Spinal cord (tissue), 9 donors: ENCODE measurements at regions not wholly inside any gene's neighbourhood (a gene's known extent, or its start where the extent isn't known, plus 50 kb on each side); places are given as distances from the start of the nearest gene placed in this dataset.

Experiments used
- DNase-seq, 6 donors: peaks; one replicate each; pipeline versions ENCODE4 v3.0.0 to v3.0.0-alpha.2; 2013 to 2015; ENCODE audit warnings: low spot score in 6 of 6, low read depth in 4 of 6
- H3K27ac ChIP-seq: one replicate; pipeline ENCODE4 v1.5.1; 2013; ENCODE audit warnings: low read depth, low read length, control low read depth
- H3K27me3 ChIP-seq: one replicate; pipeline ENCODE4 v1.6.1; 2013; ENCODE audit warnings: low read length; ENCODE audit not compliant: control insufficient read depth, insufficient read depth
- H3K36me3 ChIP-seq: one replicate; pipeline ENCODE4 v1.6.1; 2013; ENCODE audit warnings: low read length; ENCODE audit not compliant: control insufficient read depth, insufficient read depth
- H3K4me1 ChIP-seq: one replicate; pipeline ENCODE4 v1.6.1; 2013; ENCODE audit warnings: low read length; ENCODE audit not compliant: control insufficient read depth, insufficient read depth
- H3K4me3 ChIP-seq: one replicate; pipeline ENCODE4 v1.5.1; 2013; ENCODE audit warnings: low read depth, low read length, control low read depth
- H3K9me3 ChIP-seq: one replicate; pipeline ENCODE4 v1.6.1; 2013; ENCODE audit warnings: low read length; ENCODE audit not compliant: control insufficient read depth, insufficient read depth
- WGBS: methylation state at CpG from one replicate; pipeline ENCODE4 v1.1.5; 2013; ENCODE audit warnings: missing lambda C conversion rate; ENCODE audit not compliant: insufficient coverage; 5-methylcytosine and 5-hydroxymethylcytosine counted together
- donor health status: healthy.

DNA sequence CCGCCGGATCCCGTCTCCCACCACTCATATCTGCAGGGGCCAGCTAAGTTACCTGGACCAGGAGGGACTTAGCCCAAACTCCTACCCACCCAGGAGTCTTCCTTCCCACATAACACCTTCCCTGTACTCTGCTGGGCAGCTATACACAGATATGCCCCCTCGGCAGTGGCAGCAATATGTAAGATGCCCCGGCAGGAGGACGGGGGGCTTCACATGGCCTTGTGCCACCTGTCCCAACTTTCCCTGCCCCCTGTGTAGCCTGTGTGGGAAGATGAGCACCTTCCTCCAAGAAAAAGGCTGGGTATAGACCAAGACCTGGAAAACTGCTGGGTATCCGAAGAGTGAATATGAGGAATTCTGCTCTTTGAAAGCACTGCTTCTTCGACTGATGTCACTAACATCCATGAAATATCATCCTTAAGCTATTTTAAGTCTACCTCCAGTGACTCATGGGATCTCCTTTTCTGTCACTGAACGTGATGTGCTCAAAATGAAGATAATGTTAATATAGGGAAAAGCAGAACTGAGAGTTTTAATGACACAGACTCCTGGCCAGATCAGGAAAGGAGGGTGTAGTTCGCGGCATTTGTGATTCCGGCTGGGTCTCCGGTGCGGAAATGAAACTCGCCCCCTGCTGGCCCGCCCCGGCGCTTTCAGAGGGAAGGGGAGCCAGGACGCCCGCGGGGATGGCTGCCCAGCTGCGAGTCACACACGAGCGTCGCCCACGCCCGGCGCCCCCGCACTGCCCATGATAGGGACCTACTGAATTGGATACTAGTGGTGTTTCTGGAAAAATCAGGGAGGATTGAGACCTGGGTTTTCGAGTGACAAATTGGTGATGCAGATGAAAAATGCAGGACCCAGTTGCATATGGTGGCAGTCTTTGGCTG, 256.9 kb upstream of the NFE2L3 start:
- WGBS, result 11% methylated on average over 25 of the region's 30 CpGs
- Histone ChIP-seq H3K27ac (no peak overlapping the region), H3K9me3 (no peaks in the 10 kb centered on the region), H3K4me1 (peaks cover 16% of the 10 kb centered on the region), H3K27me3 (peaks cover 11% of the 10 kb centered on the region), H3K4me3 (peak overlapping the region; percentile 34), H3K36me3 (no peaks in the 10 kb centered on the region)
- peak in 3 of 6 donors; percentile 52 to 87 (median 86) for DNase-seq

DNA sequence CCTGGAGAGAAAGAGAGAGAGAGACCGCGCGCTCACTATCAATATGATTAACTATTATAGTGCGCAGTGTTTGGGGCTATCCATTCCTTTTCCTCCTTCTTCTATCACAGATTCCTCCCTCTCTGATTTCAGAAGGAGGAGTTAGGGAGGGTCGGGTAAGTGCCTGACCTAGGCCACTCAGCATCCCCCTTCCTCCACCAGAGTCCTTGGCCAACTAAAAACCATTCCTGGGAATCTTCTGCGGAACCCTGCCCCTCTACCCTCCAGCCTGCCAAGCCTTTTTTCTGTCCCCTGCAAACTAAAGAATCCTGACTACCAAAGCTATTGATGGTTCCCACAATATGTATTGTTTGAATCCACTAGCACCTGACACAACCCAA, 256.2 kb upstream of the NFE2L3 start:
- Histone ChIP-seq H3K9me3 (no peaks in the 10 kb centered on the region), H3K4me3 (no peak overlapping the region), H3K36me3 (no peaks in the 10 kb centered on the region), H3K27ac (no peak overlapping the region), H3K4me1 (peaks cover 16% of the 10 kb centered on the region), H3K27me3 (peaks cover 11% of the 10 kb centered on the region)
- no peak for DNase-seq
- WGBS, result no CpG with 5 or more reads among the region's 6 CpGs

- DNase-seq, result peak in 2 of 6 donors; percentile 56 to 61
- WGBS, result 37% methylated on average over 5 of the region's 8 CpGs
- Histone ChIP-seq H3K27me3 (peaks cover 9% of the 10 kb centered on the region), H3K9me3 (no peaks in the 10 kb centered on the region), H3K4me3 (no peak overlapping the region), H3K4me1 (peaks cover 16% of the 10 kb centered on the region), H3K36me3 (no peaks in the 10 kb centered on the region), H3K27ac (no peak overlapping the region)
These were observed 254.7 kb upstream of the NFE2L3 start for GRCh38 chr7:25897261-25897782.

DNA sequence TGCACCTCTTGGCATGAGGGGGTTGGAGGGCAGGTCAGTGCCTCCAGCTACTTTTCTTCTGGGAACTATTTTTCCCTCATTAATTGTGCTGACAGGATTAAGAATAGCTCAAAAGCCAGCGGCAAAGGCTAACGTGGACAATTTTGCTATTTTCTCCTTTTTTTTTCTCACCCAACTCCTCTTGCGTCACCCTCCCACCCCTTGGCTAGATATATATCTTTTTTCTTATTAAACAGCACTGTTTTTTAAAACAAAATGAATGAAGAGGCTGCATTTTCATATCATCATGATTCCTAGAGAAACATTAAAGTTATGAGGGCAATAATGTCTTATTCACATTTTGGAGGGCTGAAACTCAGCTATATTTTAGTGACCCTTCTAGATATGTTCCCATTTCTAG, 251.8 kb upstream of the NFE2L3 start:
- Histone ChIP-seq H3K36me3 (no peaks in the 10 kb centered on the region), H3K4me1 (peaks cover 7% of the 10 kb centered on the region), H3K27ac (no peak overlapping the region), H3K9me3 (no peaks in the 10 kb centered on the region), H3K27me3 (peaks cover 4% of the 10 kb centered on the region), H3K4me3 (no peak overlapping the region)
- no CpG with 5 or more reads among the region's 3 CpGs for WGBS
- no peak for DNase-seq

GRCh38 chr7:25900877-25901276, 251.1 kb upstream of the NFE2L3 start:
- peak in 1 of 6 donors; percentile 50 for DNase-seq
- H3K9me3 ChIP-seq, result no peaks in the 10 kb centered on the region
- no peak overlapping the region for H3K4me3 ChIP-seq
- WGBS, result no CpG with 5 or more reads among the region's 3 CpGs
- no peaks in the 10 kb centered on the region for H3K27me3 ChIP-seq
- no peak overlapping the region for H3K27ac ChIP-seq
- peaks cover under 1% of the 10 kb centered on the region for H3K4me1 ChIP-seq
- H3K36me3 ChIP-seq, result no peaks in the 10 kb centered on the region

GRCh38 chr7:25901658-25902057, 250.3 kb upstream of the NFE2L3 start:
- no peak overlapping the region for H3K27ac ChIP-seq
- no peaks in the 10 kb centered on the region for H3K9me3 ChIP-seq
- H3K4me3 ChIP-seq, result no peak overlapping the region
- H3K27me3 ChIP-seq, result no peaks in the 10 kb centered on the region
- 86% methylated on average over 1 of the region's 1 CpG for WGBS
- no peaks in the 10 kb centered on the region for H3K36me3 ChIP-seq
- no peak for DNase-seq
- H3K4me1 ChIP-seq, result no peaks in the 10 kb centered on the region

- DNase-seq, result no peak
- Histone ChIP-seq H3K4me1 (peaks cover 6% of the 10 kb centered on the region), H3K4me3 (no peak overlapping the region), H3K27me3 (no peaks in the 10 kb centered on the region), H3K9me3 (no peaks in the 10 kb centered on the region), H3K36me3 (no peaks in the 10 kb centered on the region), H3K27ac (no peak overlapping the region)
- 80% methylated on average over 2 of the region's 3 CpGs for WGBS
These were observed 246.0 kb upstream of the NFE2L3 start for GRCh38 chr7:25906003-25906402.

GRCh38 chr7:25906760-25907159, 245.2 kb upstream of the NFE2L3 start:
- WGBS, result 85% methylated on average over 4 of the region's 5 CpGs
- Histone ChIP-seq H3K4me3 (no peak overlapping the region), H3K27me3 (no peaks in the 10 kb centered on the region), H3K9me3 (no peaks in the 10 kb centered on the region), H3K36me3 (no peaks in the 10 kb centered on the region), H3K4me1 (peaks cover 6% of the 10 kb centered on the region), H3K27ac (no peak overlapping the region)
- no peak for DNase-seq

- peak in 1 of 6 donors; percentile 27 for DNase-seq
- H3K27me3 ChIP-seq, result no peaks in the 10 kb centered on the region
- H3K4me1 ChIP-seq, result peaks cover 6% of the 10 kb centered on the region
- 63% methylated on average over 5 of the region's 7 CpGs for WGBS
- no peaks in the 10 kb centered on the region for H3K9me3 ChIP-seq
- no peak overlapping the region for H3K4me3 ChIP-seq
- no peak overlapping the region for H3K27ac ChIP-seq
- no peaks in the 10 kb centered on the region for H3K36me3 ChIP-seq
These were observed 244.8 kb upstream of the NFE2L3 start for GRCh38 chr7:25907214-25907613.

GRCh38 chr7:25907731-25908130, 244.3 kb upstream of the NFE2L3 start:
- Histone ChIP-seq H3K27ac (no peak overlapping the region), H3K36me3 (no peaks in the 10 kb centered on the region), H3K9me3 (no peaks in the 10 kb centered on the region), H3K4me3 (no peak overlapping the region), H3K4me1 (peaks cover 6% of the 10 kb centered on the region), H3K27me3 (no peaks in the 10 kb centered on the region)
- peak in 2 of 6 donors; percentile 53 to 77 for DNase-seq
- 33% methylated on average over 5 of the region's 5 CpGs for WGBS
